IMR-90 (cell line): ENCODE measurements at regions not wholly inside any gene's neighbourhood (a gene's known extent, or its start where the extent isn't known, plus 50 kb on each side); places are given as distances from the start of the nearest gene placed in this dataset.

ENCODE experiments used
- ATAC-seq: fragments of 200-7000 bp; cut with Tn5 transposase; 2 replicates; pipeline ENCODE4 v1.9.1; 2020; ENCODE audit warnings: low read depth, mild to moderate bottlenecking, moderate library complexity
- BruUV-seq: library from RNA; stranded (reverse); fragments of 400-500 nt; replicated peaks from 2 replicates; lab custom pipeline; 2021; lab: Mats Ljungman, UMichigan
- CTCF ChIA-PET: fragments of 300-600 bp; formaldehyde crosslinking; extraction: SDS; loops from one replicate; lab custom pipeline; 2021; ENCODE audit warnings: antibody characterized with exemption; lab: Yijun Ruan, JAX
- POLR2A ChIA-PET: fragments of 300-600 bp; sonication (Branson Sonifier 250); formaldehyde crosslinking; loops from one replicate; lab custom pipeline; 2022; ENCODE audit warnings: antibody characterized with exemption; ENCODE audit not compliant: unreplicated experiment; lab: Charles Lee
- DNase-seq: peaks from one replicate; pipeline ENCODE4 v3.0.0; 2013
- H2AFZ ChIP-seq: replicated peaks from 2 replicates; pipeline ENCODE3; 2013; ENCODE audit warnings: low read length, mild to moderate bottlenecking; ENCODE audit not compliant: poor library complexity
- H2AK5ac ChIP-seq: 2 replicates; pipeline ENCODE4 v1.6.1; 2013; ENCODE audit warnings: low read depth, low read length, inconsistent platforms
- H2AK9ac ChIP-seq: replicated peaks from 2 replicates; pipeline ENCODE3; 2013; ENCODE audit warnings: mild to moderate bottlenecking, low read depth, low read length, moderate library complexity; ENCODE audit not compliant: poor library complexity
- H2BK120ac ChIP-seq: 2 replicates; pipeline ENCODE4 v1.6.1; 2013; ENCODE audit warnings: low read depth, low read length, inconsistent platforms
- H2BK15ac ChIP-seq: 3 replicates; pipeline ENCODE4 v1.6.1; 2013; ENCODE audit warnings: low read depth, low read length, inconsistent platforms
- H2BK20ac ChIP-seq: 2 replicates; pipeline ENCODE4 v1.6.1; 2013; ENCODE audit warnings: low read depth, mild to moderate bottlenecking, inconsistent platforms, low read length, moderate library complexity
- H2BK5ac ChIP-seq: 2 replicates; pipeline ENCODE4 v1.6.1; 2013; ENCODE audit warnings: mild to moderate bottlenecking, low read depth, low read length, inconsistent platforms; ENCODE audit not compliant: poor library complexity, severe bottlenecking
- H3K14ac ChIP-seq: replicated peaks from 2 replicates; pipeline ENCODE4 v1.6.1; 2013; ENCODE audit warnings: low read depth, low read length, inconsistent platforms
- H3K18ac ChIP-seq: 2 replicates; pipeline ENCODE4 v1.6.1; 2013; ENCODE audit warnings: low read depth, low read length, control low read depth
- H3K23ac ChIP-seq: 2 replicates; pipeline ENCODE4 v1.6.1; 2013; ENCODE audit warnings: low read depth, low read length, inconsistent platforms
- H3K27ac ChIP-seq: 2 replicates; pipeline ENCODE4 v1.5.1; 2013; ENCODE audit warnings: mild to moderate bottlenecking, control low read depth, low read length; ENCODE audit not compliant: insufficient read depth
- H3K27me3 ChIP-seq: 2 replicates; pipeline ENCODE4 v1.6.1; 2013; ENCODE audit warnings: low read length; ENCODE audit not compliant: control insufficient read depth, insufficient read depth
- H3K36me3 ChIP-seq: 2 replicates; pipeline ENCODE4 v1.6.1; 2013; ENCODE audit warnings: low read length, mixed read lengths; ENCODE audit not compliant: control insufficient read depth, insufficient read depth
- H3K4ac ChIP-seq: 2 replicates; pipeline ENCODE4 v1.6.1; 2013; ENCODE audit warnings: low read depth, low read length, inconsistent platforms
- H3K4me1 ChIP-seq: 2 replicates; pipeline ENCODE4 v1.6.1; 2013; ENCODE audit warnings: low read length, mixed read lengths; ENCODE audit not compliant: control insufficient read depth, insufficient read depth
- H3K4me2 ChIP-seq: 2 replicates; pipeline ENCODE4 v1.6.1; 2013; ENCODE audit warnings: low read depth, mild to moderate bottlenecking, control low read depth, low read length, moderate library complexity
- H3K4me3 ChIP-seq: 2 replicates; pipeline ENCODE4 v1.5.1; 2013; ENCODE audit warnings: low read depth, mild to moderate bottlenecking, control low read depth, low read length, moderate library complexity; ENCODE audit not compliant: insufficient read depth
- H3K56ac ChIP-seq: 2 replicates; pipeline ENCODE4 v1.6.1; 2013; ENCODE audit warnings: low read length, inconsistent platforms; ENCODE audit not compliant: insufficient read depth; ENCODE audit errors: extremely low read depth
- H3K79me1 ChIP-seq, 2 experiments: 2 replicates each; pipeline ENCODE4 v1.6.1; 2013; ENCODE audit warnings: low read length in 2 of 2, inconsistent platforms in 1 of 2, low read depth in 1 of 2
- H3K9ac ChIP-seq: 2 replicates; pipeline ENCODE4 v1.6.1; 2013; ENCODE audit warnings: low read depth, low read length, control low read depth
- H3K9me1 ChIP-seq: 2 replicates; pipeline ENCODE4 v1.6.1; 2013; ENCODE audit warnings: low read length, inconsistent platforms; ENCODE audit not compliant: insufficient read depth
- H3K9me3 ChIP-seq: 2 replicates; pipeline ENCODE4 v1.6.1; 2013; ENCODE audit warnings: low read length; ENCODE audit not compliant: control insufficient read depth, insufficient read depth
- H4K20me1 ChIP-seq: 2 replicates; pipeline ENCODE4 v1.6.1; 2013; ENCODE audit warnings: low read length, inconsistent platforms; ENCODE audit not compliant: insufficient read depth
- H4K5ac ChIP-seq: 2 replicates; pipeline ENCODE4 v1.6.1; 2013; ENCODE audit warnings: mild to moderate bottlenecking, low read depth, low read length, control low read depth
- H4K8ac ChIP-seq, 2 experiments: 2 replicates each; pipeline ENCODE4 v1.6.1; 2013; ENCODE audit warnings: low read depth in 2 of 2, low read length in 2 of 2, control low read depth in 1 of 2, inconsistent platforms in 1 of 2
- H4K91ac ChIP-seq: 2 replicates; pipeline ENCODE4 v1.6.1; 2013; ENCODE audit warnings: low read depth, low read length, inconsistent platforms; ENCODE audit not compliant: insufficient read depth
- BHLHE40 ChIP-seq: fragments of 150-350 bp; IDR thresholded peaks from 2 replicates; pipeline ENCODE4 v1.6.1; 2016; ENCODE audit warnings: mild to moderate bottlenecking, low read depth, low read length
- CEBPB ChIP-seq: IDR thresholded peaks from 2 replicates; pipeline ENCODE4 v1.6.1; 2012; ENCODE audit warnings: low read depth, low read length, improper control_type of control experiment
- CHD1 ChIP-seq: IDR thresholded peaks from 2 replicates; pipeline ENCODE4 v1.6.1; 2012; ENCODE audit warnings: low read depth, low read length, improper control_type of control experiment
- CTCF ChIP-seq: conservative IDR thresholded peaks from 2 replicates; pipeline ENCODE4 v1.5.1; 2012; ENCODE audit warnings: mild to moderate bottlenecking, low read depth, low read length, improper control_type of control experiment
- ELK1 ChIP-seq: fragments of 150-350 bp; IDR thresholded peaks from 2 replicates; pipeline ENCODE4 v1.6.1; 2016; ENCODE audit warnings: low read depth, mild to moderate bottlenecking, low read length, moderate library complexity, borderline replicate concordance
- FOS ChIP-seq: fragments of 150-350 bp; IDR thresholded peaks from 2 replicates; pipeline ENCODE4 v1.6.1; 2016; ENCODE audit warnings: low read depth, low read length
- MAFK ChIP-seq: IDR thresholded peaks from 2 replicates; pipeline ENCODE4 v1.6.1; 2012; ENCODE audit warnings: low read depth, low read length, improper control_type of control experiment
- MAZ ChIP-seq: IDR thresholded peaks from 2 replicates; pipeline ENCODE4 v1.6.1; 2012; ENCODE audit warnings: low read depth, mild to moderate bottlenecking, low read length, improper control_type of control experiment, moderate library complexity, borderline replicate concordance
- MXI1 ChIP-seq: IDR thresholded peaks from 2 replicates; pipeline ENCODE4 v1.6.1; 2012; ENCODE audit warnings: low read depth, mild to moderate bottlenecking, low read length, moderate library complexity, borderline replicate concordance
- NFE2L2 ChIP-seq: fragments of 150-350 bp; IDR thresholded peaks from 2 replicates; pipeline ENCODE4 v1.6.1; 2016; ENCODE audit warnings: low read depth, mild to moderate bottlenecking, low read length
- POLR2A ChIP-seq: IDR thresholded peaks from 2 replicates; pipeline ENCODE4 v1.6.1; 2012; ENCODE audit warnings: mild to moderate bottlenecking, low read depth, low read length
- RAD21 ChIP-seq: IDR thresholded peaks from 2 replicates; pipeline ENCODE4 v1.6.1; 2012; ENCODE audit warnings: low read length, improper control_type of control experiment
- RCOR1 ChIP-seq: IDR thresholded peaks from 2 replicates; pipeline ENCODE4 v1.6.1; 2012; ENCODE audit warnings: mild to moderate bottlenecking, low read length, improper control_type of control experiment; ENCODE audit not compliant: insufficient replicate concordance
- RFX5 ChIP-seq: IDR thresholded peaks from 2 replicates; pipeline ENCODE4 v1.8.0; 2012; ENCODE audit warnings: low read depth, mild to moderate bottlenecking, low read length, moderate library complexity
- SMC3 ChIP-seq: fragments of 150-350 bp; IDR thresholded peaks from 2 replicates; pipeline ENCODE4 v1.6.1; 2016; ENCODE audit warnings: low read depth, mild to moderate bottlenecking, antibody characterized with exemption, low read length, moderate library complexity
- USF2 ChIP-seq: fragments of 150-350 bp; IDR thresholded peaks from 2 replicates; pipeline ENCODE4 v1.6.1; 2017; ENCODE audit warnings: mild to moderate bottlenecking, antibody characterized with exemption, low read length, low read depth
- WGBS, 2 experiments: methylation state at CpG; one replicate each; pipeline versions ENCODE4 v1.1.5 to v1.1.7; 2013; ENCODE audit warnings: missing lambda C conversion rate in 2 of 2; ENCODE audit not compliant: insufficient read length in 1 of 2; ENCODE audit errors: extremely low coverage in 2 of 2; 5-methylcytosine and 5-hydroxymethylcytosine counted together
- dilution Hi-C: fragments of 300-500 bp; cut with HindIII; formaldehyde crosslinking; loops from one replicate; pipeline ENCODE4 v1.14.3; 2018; ENCODE audit warnings: low sequenced_read_pairs; ENCODE audit not compliant: unreplicated experiment
- in situ Hi-C: fragments of 300-500 bp; cut with MboI; formaldehyde crosslinking; loops from 3 replicates; pipeline ENCODE4 v1.14.3; 2019; ENCODE audit warnings: low sequenced_read_pairs, inconsistent platforms, mixed read lengths
- intact Hi-C: fragments of 100-400 bp; cut with micrococcal nuclease; formaldehyde crosslinking; loops from 2 replicates; pipeline ENCODE4 v1.10.0; 2022

GRCh38 chr5:125661584-125661983 lies 761.6 kb upstream of the GRAMD2B start:
- H3K18ac ChIP-seq = no peak overlapping the region
- no peak overlapping the region for H3K27ac ChIP-seq
- H3K36me3 ChIP-seq = no peaks in the 10 kb centered on the region
- no peaks in the 10 kb centered on the region for H3K9me3 ChIP-seq
- no peak overlapping the region for H2AK5ac ChIP-seq
- no peaks in the 10 kb centered on the region; the same call in 1 of the 2 replicates for H3K27me3 ChIP-seq
- no peak overlapping the region for H3K4ac ChIP-seq
- CTCF ChIA-PET = no interaction called here
- no peak for DNase-seq
- no peak overlapping the region for H2AK9ac ChIP-seq
- H3K4me2 ChIP-seq = no peak overlapping the region
- H4K5ac ChIP-seq = no peak overlapping the region
- no peaks in the 10 kb centered on the region for H3K4me1 ChIP-seq
- POLR2A ChIA-PET = no interaction called here
- ATAC-seq = no peak
- BruUV-seq = no TSS peak
- no peaks in the 10 kb centered on the region for H3K9me1 ChIP-seq
- no peak overlapping the region for H2BK15ac ChIP-seq
- no peak overlapping the region for H3K56ac ChIP-seq
- intact Hi-C loops = no loop called here
- no peak overlapping the region for H4K91ac ChIP-seq
- no peaks in the 10 kb centered on the region for H4K20me1 ChIP-seq
- H3K14ac ChIP-seq = no peak overlapping the region
- no peak overlapping the region for H3K9ac ChIP-seq
- no peak overlapping the region for H2BK20ac ChIP-seq
- no peak overlapping the region for H2BK120ac ChIP-seq
- H3K23ac ChIP-seq = no peak overlapping the region
- no peaks in the 10 kb centered on the region for H3K79me1 ChIP-seq
- H2AFZ ChIP-seq = no peak overlapping the region
- in situ Hi-C loops = no loop called here
- no CpG with 5 or more reads among the region's 1 CpG for WGBS, 2 experiments
- H2BK5ac ChIP-seq = no peak overlapping the region
- H4K8ac ChIP-seq = no peak overlapping the region
- no peak overlapping the region for H3K4me3 ChIP-seq
- TF ChIP-seq POLR2A (no peak), CEBPB (no peak), ELK1 (no peak), CTCF (no peak), NFE2L2 (no peak), MAZ (no peak), RCOR1 (no peak), MXI1 (no peak), CHD1 (no peak), SMC3 (no peak), FOS (no peak), MAFK (no peak), BHLHE40 (no peak), RAD21 (no peak), USF2 (no peak), RFX5 (no peak)
- dilution Hi-C loops = no loop called here
